ENCODE measurements at regions not wholly inside any gene's neighbourhood (a gene's known extent, or its start where the extent isn't known, plus 50 kb on each side); places are given as distances from the start of the nearest gene placed in this dataset.
A peak's percentile ranks its signal among the peaks of the same experiment; 100 is the strongest.
"Not testable (repeated sequence)": the region's sequence is repeated elsewhere in the genome, so short reads cannot be mapped to it uniquely, and the experiment has no call there.

- H2AFZ ChIP-seq (ENCODE audit: low read length, unreplicated experiment); H3K36me3 ChIP-seq (ENCODE audit: insufficient read depth, low read length); H3K4me1 ChIP-seq (ENCODE audit: control insufficient read depth, insufficient read depth, low read length, unreplicated experiment); H3K27me3 ChIP-seq (ENCODE audit: insufficient read depth, low read length); H3K79me2 ChIP-seq (ENCODE audit: control insufficient read depth, insufficient read depth, low read length, unreplicated experiment); H3K27ac ChIP-seq (ENCODE audit: low read depth, low read length): not testable (repeated sequence)
- peak overlapping the region; percentile 69 for H3K4me3 ChIP-seq (ENCODE audit: low read depth, low read length)
Observed at GRCh38 chr5:23951261-23951928, 444.0 kb downstream of the PRDM9 start.

- H3K36me3 ChIP-seq (ENCODE audit: insufficient read depth, low read length): no peaks in the 10 kb centered on the region
- no peaks in the 10 kb centered on the region for H3K4me1 ChIP-seq (ENCODE audit: control insufficient read depth, insufficient read depth, low read length, unreplicated experiment)
- H3K27ac ChIP-seq (ENCODE audit: low read depth, low read length): no peak overlapping the region
- H3K4me3 ChIP-seq (ENCODE audit: low read depth, low read length): no peak overlapping the region
- no peaks in the 10 kb centered on the region for H3K27me3 ChIP-seq (ENCODE audit: insufficient read depth, low read length)
- H2AFZ ChIP-seq (ENCODE audit: low read length, unreplicated experiment): no peak overlapping the region
- H3K79me2 ChIP-seq (ENCODE audit: control insufficient read depth, insufficient read depth, low read length, unreplicated experiment): no peaks in the 10 kb centered on the region
Observed at GRCh38 chr5:23963449-23963848, 456.0 kb downstream of the PRDM9 start.

DNA sequence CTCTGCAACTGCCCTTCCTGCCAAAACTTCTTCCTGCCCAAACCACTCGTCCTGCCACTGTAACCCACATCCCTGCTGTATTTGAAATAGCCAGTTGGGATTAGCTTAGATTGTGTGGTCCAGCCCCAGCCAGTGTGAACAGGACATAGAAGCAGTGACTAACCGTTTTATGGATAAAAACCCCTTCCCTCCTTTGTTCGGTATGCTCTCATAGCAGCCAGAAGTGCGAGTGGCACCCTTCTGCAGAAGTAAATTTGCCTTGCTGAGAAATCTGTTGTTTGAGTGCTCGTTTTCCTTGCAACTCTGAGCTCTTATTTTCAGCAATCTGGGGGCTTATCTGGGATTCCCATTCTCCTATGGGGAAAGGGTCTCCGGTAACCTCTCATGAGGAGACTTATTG, 470.0 kb downstream of the PRDM9 start:
- Histone ChIP-seq H3K79me2 (ENCODE audit: control insufficient read depth, insufficient read depth, low read length, unreplicated experiment) (no peaks in the 10 kb centered on the region), H3K4me1 (ENCODE audit: control insufficient read depth, insufficient read depth, low read length, unreplicated experiment) (no peaks in the 10 kb centered on the region), H3K4me3 (ENCODE audit: low read depth, low read length) (no peak overlapping the region), H3K27ac (ENCODE audit: low read depth, low read length) (no peak overlapping the region), H3K36me3 (ENCODE audit: insufficient read depth, low read length) (no peaks in the 10 kb centered on the region), H2AFZ (ENCODE audit: low read length, unreplicated experiment) (no peak overlapping the region), H3K27me3 (ENCODE audit: insufficient read depth, low read length) (no peaks in the 10 kb centered on the region)

DNA sequence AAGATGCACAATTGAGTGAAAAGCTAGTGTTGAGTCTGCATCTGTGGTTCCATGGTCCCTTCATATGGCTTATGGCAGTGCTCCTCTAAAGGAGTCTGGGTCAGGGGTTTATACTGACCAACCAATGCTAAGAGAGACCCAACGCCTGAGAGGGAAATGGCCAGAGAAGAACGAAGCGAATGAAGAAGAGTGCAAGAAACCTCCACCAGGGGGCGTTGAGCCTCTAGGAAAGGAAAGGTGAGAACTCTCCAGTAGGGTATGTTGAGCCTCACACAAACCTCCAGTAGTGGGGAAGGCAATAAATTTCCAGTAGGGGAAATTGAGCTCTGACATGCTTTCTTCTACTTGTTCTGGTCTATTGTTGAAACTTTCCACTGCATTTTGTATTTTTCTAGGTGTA, 470.6 kb downstream of the PRDM9 start:
- no peaks in the 10 kb centered on the region for H3K27me3 ChIP-seq (ENCODE audit: insufficient read depth, low read length)
- H3K36me3 ChIP-seq (ENCODE audit: insufficient read depth, low read length): no peaks in the 10 kb centered on the region
- H3K27ac ChIP-seq (ENCODE audit: low read depth, low read length): no peak overlapping the region
- H3K4me1 ChIP-seq (ENCODE audit: control insufficient read depth, insufficient read depth, low read length, unreplicated experiment): no peaks in the 10 kb centered on the region
- no peak overlapping the region for H2AFZ ChIP-seq (ENCODE audit: low read length, unreplicated experiment)
- H3K79me2 ChIP-seq (ENCODE audit: control insufficient read depth, insufficient read depth, low read length, unreplicated experiment): no peaks in the 10 kb centered on the region
- no peak overlapping the region for H3K4me3 ChIP-seq (ENCODE audit: low read depth, low read length)

DNA sequence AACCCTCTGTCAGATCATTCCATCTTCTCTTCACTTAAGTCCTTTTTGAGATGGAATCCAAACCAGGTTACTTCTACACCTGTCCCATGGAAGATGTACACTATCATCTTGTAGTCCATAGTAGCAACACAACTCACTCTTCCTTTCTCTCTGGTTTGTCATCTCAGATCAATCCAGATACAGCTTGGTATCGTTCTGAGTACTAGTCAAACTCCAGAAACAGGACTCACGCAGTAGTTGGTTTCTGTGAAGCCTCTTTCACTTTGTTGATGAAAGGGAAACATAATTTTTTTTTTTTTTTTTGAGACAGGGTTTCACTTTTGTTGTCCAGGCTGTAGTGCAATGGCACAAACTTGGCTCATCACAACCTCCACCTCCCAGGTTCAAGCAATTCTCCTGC, 484.0 kb downstream of the PRDM9 start:
- Histone ChIP-seq H3K4me3 (ENCODE audit: low read depth, low read length) (no peak overlapping the region), H3K27me3 (ENCODE audit: insufficient read depth, low read length) (no peaks in the 10 kb centered on the region), H3K79me2 (ENCODE audit: control insufficient read depth, insufficient read depth, low read length, unreplicated experiment) (no peaks in the 10 kb centered on the region), H3K27ac (ENCODE audit: low read depth, low read length) (no peak overlapping the region), H3K4me1 (ENCODE audit: control insufficient read depth, insufficient read depth, low read length, unreplicated experiment) (no peaks in the 10 kb centered on the region), H2AFZ (ENCODE audit: low read length, unreplicated experiment) (no peak overlapping the region), H3K36me3 (ENCODE audit: insufficient read depth, low read length) (no peaks in the 10 kb centered on the region)

GRCh38 chr5:23994581-23995370, 487.4 kb downstream of the PRDM9 start:
- H3K4me3 ChIP-seq (ENCODE audit: low read depth, low read length): no peak overlapping the region
- H2AFZ ChIP-seq (ENCODE audit: low read length, unreplicated experiment): no peak overlapping the region
- no peaks in the 10 kb centered on the region for H3K27me3 ChIP-seq (ENCODE audit: insufficient read depth, low read length)
- no peaks in the 10 kb centered on the region for H3K4me1 ChIP-seq (ENCODE audit: control insufficient read depth, insufficient read depth, low read length, unreplicated experiment)
- H3K79me2 ChIP-seq (ENCODE audit: control insufficient read depth, insufficient read depth, low read length, unreplicated experiment): no peaks in the 10 kb centered on the region
- no peak overlapping the region for H3K27ac ChIP-seq (ENCODE audit: low read depth, low read length)
- no peaks in the 10 kb centered on the region for H3K36me3 ChIP-seq (ENCODE audit: insufficient read depth, low read length)

- Histone ChIP-seq H3K4me3 (ENCODE audit: low read depth, low read length) (no peak overlapping the region), H3K36me3 (ENCODE audit: insufficient read depth, low read length) (no peaks in the 10 kb centered on the region), H3K4me1 (ENCODE audit: control insufficient read depth, insufficient read depth, low read length, unreplicated experiment) (no peaks in the 10 kb centered on the region), H2AFZ (ENCODE audit: low read length, unreplicated experiment) (no peak overlapping the region), H3K27me3 (ENCODE audit: insufficient read depth, low read length) (no peaks in the 10 kb centered on the region), H3K27ac (ENCODE audit: low read depth, low read length) (no peak overlapping the region), H3K79me2 (ENCODE audit: control insufficient read depth, insufficient read depth, low read length, unreplicated experiment) (no peaks in the 10 kb centered on the region)
Observed at GRCh38 chr5:23996525-23996924, 489.1 kb downstream of the PRDM9 start.

GRCh38 chr5:24005384-24005783, 498.0 kb downstream of the PRDM9 start:
- no peak overlapping the region for H2AFZ ChIP-seq (ENCODE audit: low read length, unreplicated experiment)
- H3K36me3 ChIP-seq (ENCODE audit: insufficient read depth, low read length): no peaks in the 10 kb centered on the region
- H3K27ac ChIP-seq (ENCODE audit: low read depth, low read length): no peak overlapping the region
- no peaks in the 10 kb centered on the region for H3K27me3 ChIP-seq (ENCODE audit: insufficient read depth, low read length)
- no peak overlapping the region for H3K4me3 ChIP-seq (ENCODE audit: low read depth, low read length)
- H3K79me2 ChIP-seq (ENCODE audit: control insufficient read depth, insufficient read depth, low read length, unreplicated experiment): no peaks in the 10 kb centered on the region
- H3K4me1 ChIP-seq (ENCODE audit: control insufficient read depth, insufficient read depth, low read length, unreplicated experiment): no peaks in the 10 kb centered on the region

DNA sequence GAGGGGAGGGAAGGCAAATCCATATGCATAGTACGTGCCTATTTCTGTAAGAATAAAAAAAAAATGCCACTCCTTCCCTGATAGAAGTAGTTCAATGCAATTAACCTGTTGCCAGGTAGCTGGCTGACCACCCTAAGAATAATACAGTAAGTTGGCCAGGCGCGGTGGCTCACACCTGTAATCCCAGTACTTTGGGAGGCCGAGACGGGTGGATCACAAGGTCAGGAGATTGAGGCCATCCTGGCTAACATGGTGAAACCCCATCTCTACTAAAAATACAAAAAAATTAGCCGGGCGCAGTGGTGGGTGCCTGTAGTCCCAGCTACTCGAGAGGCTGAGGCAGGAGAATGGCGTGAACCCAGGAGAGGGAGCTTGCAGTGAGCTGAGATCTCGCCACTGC, 510.3 kb downstream of the PRDM9 start:
- not testable (repeated sequence) for H3K27ac ChIP-seq (ENCODE audit: low read depth, low read length); H3K79me2 ChIP-seq (ENCODE audit: control insufficient read depth, insufficient read depth, low read length, unreplicated experiment); H2AFZ ChIP-seq (ENCODE audit: low read length, unreplicated experiment); H3K36me3 ChIP-seq (ENCODE audit: insufficient read depth, low read length); H3K4me3 ChIP-seq (ENCODE audit: low read depth, low read length); H3K27me3 ChIP-seq (ENCODE audit: insufficient read depth, low read length); H3K4me1 ChIP-seq (ENCODE audit: control insufficient read depth, insufficient read depth, low read length, unreplicated experiment)

DNA sequence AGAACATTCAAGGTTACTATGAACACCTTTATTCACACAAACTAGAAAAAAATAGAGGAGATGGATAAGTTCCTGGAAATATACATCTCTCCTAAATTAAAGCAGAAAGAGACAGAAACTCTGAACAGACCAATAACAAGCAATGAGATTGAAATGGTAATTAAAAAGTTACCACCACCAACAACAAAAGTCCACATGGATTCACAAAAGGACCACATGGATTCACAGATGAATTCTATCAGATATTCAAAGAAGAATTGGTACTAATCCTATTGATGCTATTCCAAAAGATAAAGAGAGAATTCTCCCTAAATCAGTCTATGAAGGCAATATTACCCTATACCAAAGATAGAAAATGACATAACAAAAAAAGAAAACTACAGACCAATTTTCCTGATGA, 518.9 kb downstream of the PRDM9 start:
- Histone ChIP-seq H3K79me2 (ENCODE audit: control insufficient read depth, insufficient read depth, low read length, unreplicated experiment) (no peaks in the 10 kb centered on the region), H3K4me1 (ENCODE audit: control insufficient read depth, insufficient read depth, low read length, unreplicated experiment) (no peaks in the 10 kb centered on the region), H3K27me3 (ENCODE audit: insufficient read depth, low read length) (no peaks in the 10 kb centered on the region)

GRCh38 chr5:24042688-24043087, 535.3 kb downstream of the PRDM9 start:
- Histone ChIP-seq H3K79me2 (ENCODE audit: control insufficient read depth, insufficient read depth, low read length, unreplicated experiment) (no peaks in the 10 kb centered on the region), H3K27me3 (ENCODE audit: insufficient read depth, low read length) (no peaks in the 10 kb centered on the region), H2AFZ (ENCODE audit: low read length, unreplicated experiment) (no peak overlapping the region), H3K4me1 (ENCODE audit: control insufficient read depth, insufficient read depth, low read length, unreplicated experiment) (no peaks in the 10 kb centered on the region), H3K36me3 (ENCODE audit: insufficient read depth, low read length) (no peaks in the 10 kb centered on the region), H3K27ac (ENCODE audit: low read depth, low read length) (no peak overlapping the region), H3K4me3 (ENCODE audit: low read depth, low read length) (no peak overlapping the region)

More for the DNA sequence above, 518.9 kb downstream of the PRDM9 start:
- Histone ChIP-seq H3K27ac (ENCODE audit: low read depth, low read length) (no peak overlapping the region), H2AFZ (ENCODE audit: low read length, unreplicated experiment) (no peak overlapping the region), H3K4me3 (ENCODE audit: low read depth, low read length) (no peak overlapping the region), H3K36me3 (ENCODE audit: insufficient read depth, low read length) (no peaks in the 10 kb centered on the region)

Data from ACC112 (cell line).